ENCODE measurements at regions not wholly inside any gene's neighbourhood (a gene's known extent, or its start where the extent isn't known, plus 50 kb on each side); places are given as distances from the start of the nearest gene placed in this dataset.

- TF ChIP-seq CTCF (conservative IDR thresholded peaks at IDR 0.05) (no peak), ZFX (IDR thresholded peaks at IDR 0.05) (no peak)
Measured at GRCh38 chr17:63282455-63282854, 163.7 kb downstream of the CYB561 start.

Measured in C4-2B (cell line).